BE2C (cell line): ENCODE measurements at regions not wholly inside any gene's neighbourhood (a gene's known extent, or its start where the extent isn't known, plus 50 kb on each side); places are given as distances from the start of the nearest gene placed in this dataset.

ENCODE experiments used
- DNase-seq: peaks from one replicate; pipeline ENCODE4 v3.0.0-alpha.2; 2020
- H3K27me3 ChIP-seq: fragments of 250-450 bp; sonication (Bioruptor Pico); 2 replicates; pipeline ENCODE4 v1.5.1; 2020; ENCODE audit warnings: mild to moderate bottlenecking
- H3K36me3 ChIP-seq: fragments of 250-450 bp; sonication (Bioruptor Pico); 2 replicates; pipeline ENCODE4 v1.5.1; 2020; ENCODE audit warnings: mild to moderate bottlenecking
- H3K4me1 ChIP-seq: fragments of 250-450 bp; sonication (Bioruptor Pico); 2 replicates; pipeline ENCODE4 v1.5.1; 2020
- H3K4me3 ChIP-seq: 2 replicates; pipeline ENCODE4 v1.5.1; 2011; ENCODE audit warnings: low read depth, low read length
- H3K9me3 ChIP-seq: fragments of 250-450 bp; sonication (Bioruptor Pico); 2 replicates; pipeline ENCODE4 v1.5.1; 2020
- CTCF ChIP-seq: IDR thresholded peaks from 2 replicates; pipeline ENCODE4 v1.5.1; 2012; ENCODE audit warnings: mild to moderate bottlenecking, low read depth, low read length

GRCh38 chr1:58996341-58997059 lies 212.7 kb upstream of the JUN start:
- no peaks in the 10 kb centered on the region for H3K27me3 ChIP-seq
- H3K9me3 ChIP-seq: no peaks in the 10 kb centered on the region
- no peaks in the 10 kb centered on the region for H3K4me1 ChIP-seq
- TF ChIP-seq CTCF: no peak
- DNase-seq: no peak
- H3K36me3 ChIP-seq: no peaks in the 10 kb centered on the region
- no peak overlapping the region for H3K4me3 ChIP-seq

GRCh38 chr1:58997060-58997411 lies 213.2 kb upstream of the JUN start:
- Histone ChIP-seq H3K4me1 (no peaks in the 10 kb centered on the region), H3K4me3 (no peak overlapping the region), H3K9me3 (no peaks in the 10 kb centered on the region), H3K27me3 (no peaks in the 10 kb centered on the region), H3K36me3 (no peaks in the 10 kb centered on the region)
- TF ChIP-seq CTCF: no peak
- DNase-seq: no peak

- no peak for TF ChIP-seq CTCF
- DNase-seq: no peak
- H3K27me3 ChIP-seq: no peaks in the 10 kb centered on the region
- no peaks in the 10 kb centered on the region for H3K4me1 ChIP-seq
- no peak overlapping the region for H3K4me3 ChIP-seq
- H3K9me3 ChIP-seq: no peaks in the 10 kb centered on the region
- H3K36me3 ChIP-seq: no peaks in the 10 kb centered on the region
Measured at GRCh38 chr1:58997637-58998036, 213.8 kb upstream of the JUN start.

DNA sequence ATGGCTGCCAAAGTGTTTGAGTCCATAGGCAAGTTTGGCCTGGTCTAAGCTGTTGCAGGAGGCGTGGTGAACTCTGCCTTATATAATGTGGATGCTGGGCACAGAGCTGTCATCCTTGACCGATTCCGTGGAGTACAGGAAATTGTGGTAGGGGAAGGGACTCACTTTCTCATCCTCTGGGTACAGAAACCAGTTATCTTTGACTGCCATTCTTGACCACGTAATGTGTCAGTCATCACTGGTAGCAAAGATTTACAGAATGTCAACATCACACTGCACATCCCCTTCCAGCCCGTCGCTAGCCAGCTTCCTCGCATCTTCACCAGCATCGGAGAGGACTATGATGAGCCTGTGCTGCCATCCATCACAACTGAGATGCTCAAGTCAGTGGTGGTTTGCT lies 215.8 kb upstream of the JUN start:
- no peaks in the 10 kb centered on the region for H3K36me3 ChIP-seq
- H3K27me3 ChIP-seq: no peaks in the 10 kb centered on the region
- H3K4me1 ChIP-seq: no peaks in the 10 kb centered on the region
- no peak for DNase-seq
- H3K9me3 ChIP-seq: no peaks in the 10 kb centered on the region
- H3K4me3 ChIP-seq: no peak overlapping the region
- no peak for TF ChIP-seq CTCF

DNA sequence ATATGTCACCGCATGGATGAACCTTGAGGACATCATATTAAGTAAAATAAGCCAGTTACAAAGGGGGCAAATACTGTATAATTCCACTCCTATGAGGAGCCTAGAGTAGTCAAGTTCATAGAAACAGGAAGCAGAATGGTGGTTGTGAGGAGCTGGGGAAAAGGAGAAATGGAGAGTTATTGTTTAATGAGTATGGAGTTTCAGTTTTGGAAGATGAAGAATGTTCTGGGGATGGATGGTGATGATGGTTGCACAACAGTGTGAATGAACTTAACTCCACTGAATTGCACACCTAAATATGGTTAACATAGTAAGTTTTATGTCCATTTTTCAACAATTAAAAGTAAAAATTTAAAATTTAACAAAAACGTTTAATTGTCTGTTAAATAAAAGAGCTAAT lies 220.9 kb upstream of the JUN start:
- no peaks in the 10 kb centered on the region for H3K9me3 ChIP-seq
- no peak for DNase-seq
- TF ChIP-seq CTCF: no peak

GRCh38 chr1:59005491-59006288 lies 221.8 kb upstream of the JUN start:
- Histone ChIP-seq H3K4me3 (no peak overlapping the region), H3K4me1 (peaks cover 5% of the 10 kb centered on the region), H3K36me3 (no peaks in the 10 kb centered on the region), H3K27me3 (no peaks in the 10 kb centered on the region), H3K9me3 (no peaks in the 10 kb centered on the region)
- no peak for DNase-seq
- no peak for TF ChIP-seq CTCF

More for the DNA sequence above, 220.9 kb upstream of the JUN start:
- Histone ChIP-seq H3K4me1 (peaks cover 5% of the 10 kb centered on the region), H3K36me3 (no peaks in the 10 kb centered on the region), H3K4me3 (no peak overlapping the region), H3K27me3 (no peaks in the 10 kb centered on the region)
